ENCODE measurements at regions not wholly inside any gene's neighbourhood (a gene's known extent, or its start where the extent isn't known, plus 50 kb on each side); places are given as distances from the start of the nearest gene placed in this dataset.
"Not testable (repeated sequence)": the region's sequence is repeated elsewhere in the genome, so short reads cannot be mapped to it uniquely, and the experiment has no call there.

GRCh38 chr5:116709082-116709481 lies 134.5 kb upstream of the SEMA6A start:
- no peak for TF ChIP-seq CTCF (IDR thresholded peaks at IDR 0.05; ENCODE audit: low read depth, low read length)

GRCh38 chr5:116705121-116705519 lies 130.5 kb upstream of the SEMA6A start:
- H3K4me3 ChIP-seq (ENCODE audit: low read depth, low read length): not testable (repeated sequence)

More at GRCh38 chr5:116709082-116709481, 134.5 kb upstream of the SEMA6A start:
- no peak overlapping the region for H3K4me3 ChIP-seq (ENCODE audit: low read depth, low read length)

GRCh38 chr5:116703941-116704340 lies 129.3 kb upstream of the SEMA6A start:
- no peak for TF ChIP-seq CTCF (IDR thresholded peaks at IDR 0.05; ENCODE audit: low read depth, low read length)
- H3K4me3 ChIP-seq (ENCODE audit: low read depth, low read length): no peak overlapping the region

- no peak overlapping the region for H3K4me3 ChIP-seq (ENCODE audit: low read depth, low read length)
- no peak for TF ChIP-seq CTCF (IDR thresholded peaks at IDR 0.05; ENCODE audit: low read depth, low read length)
Measured at GRCh38 chr5:116703328-116703727, 128.7 kb upstream of the SEMA6A start.

- TF ChIP-seq CTCF (IDR thresholded peaks at IDR 0.05; ENCODE audit: low read depth, low read length): no peak
- H3K4me3 ChIP-seq (ENCODE audit: low read depth, low read length): no peak overlapping the region
Measured at GRCh38 chr5:116702776-116703175, 128.2 kb upstream of the SEMA6A start.

- H3K4me3 ChIP-seq (ENCODE audit: low read depth, low read length): no peak overlapping the region
- TF ChIP-seq CTCF (IDR thresholded peaks at IDR 0.05; ENCODE audit: low read depth, low read length): no peak
Measured at GRCh38 chr5:116699332-116699731, 124.7 kb upstream of the SEMA6A start.

- no peak overlapping the region for H3K4me3 ChIP-seq (ENCODE audit: low read depth, low read length)
- TF ChIP-seq CTCF (IDR thresholded peaks at IDR 0.05; ENCODE audit: low read depth, low read length): no peak
Measured at GRCh38 chr5:116696366-116696765, 121.7 kb upstream of the SEMA6A start.

- TF ChIP-seq CTCF (IDR thresholded peaks at IDR 0.05; ENCODE audit: low read depth, low read length): no peak
- no peak overlapping the region for H3K4me3 ChIP-seq (ENCODE audit: low read depth, low read length)
Measured at GRCh38 chr5:116695681-116696080, 121.1 kb upstream of the SEMA6A start.

All from WI38 (cell line).